Nephron (organoid): ENCODE measurements at regions not wholly inside any gene's neighbourhood (a gene's known extent, or its start where the extent isn't known, plus 50 kb on each side); places are given as distances from the start of the nearest gene placed in this dataset.

Experiments
- H3K27ac Mint-ChIP-seq, 3 experiments: 2 replicates each; pipeline ENCODE4 v1.8.0; 2020; ENCODE audit warnings: mixed read lengths in 3 of 3, mild to moderate bottlenecking in 2 of 3, moderate library complexity in 1 of 3
- H3K27me3 Mint-ChIP-seq: 2 replicates; pipeline ENCODE4 v1.8.0; 2021; ENCODE audit warnings: low read depth, mild to moderate bottlenecking, moderate library complexity, mixed read lengths
- H3K36me3 Mint-ChIP-seq: 2 replicates; pipeline ENCODE4 v1.8.0; 2020; ENCODE audit warnings: low read depth, mixed read lengths
- H3K4me1 Mint-ChIP-seq: 2 replicates; pipeline ENCODE4 v1.8.0; 2020; ENCODE audit warnings: mixed read lengths
- H3K4me3 Mint-ChIP-seq, 3 experiments: 2 replicates each; pipeline ENCODE4 v1.8.0; 2020; ENCODE audit warnings: mild to moderate bottlenecking in 3 of 3, mixed read lengths in 3 of 3, moderate library complexity in 2 of 3
- H3K9me3 Mint-ChIP-seq: 2 replicates; pipeline ENCODE4 v1.8.0; 2020; ENCODE audit warnings: mixed read lengths
- CTCF ChIP-seq, 3 experiments: fragments of 200-600 bp; sonication (generic); IDR thresholded peaks; one replicate each; pipeline ENCODE4 v1.5.0; 2021; ENCODE audit warnings: antibody characterized with exemption in 3 of 3; ENCODE audit not compliant: unreplicated experiment in 3 of 3

DNA sequence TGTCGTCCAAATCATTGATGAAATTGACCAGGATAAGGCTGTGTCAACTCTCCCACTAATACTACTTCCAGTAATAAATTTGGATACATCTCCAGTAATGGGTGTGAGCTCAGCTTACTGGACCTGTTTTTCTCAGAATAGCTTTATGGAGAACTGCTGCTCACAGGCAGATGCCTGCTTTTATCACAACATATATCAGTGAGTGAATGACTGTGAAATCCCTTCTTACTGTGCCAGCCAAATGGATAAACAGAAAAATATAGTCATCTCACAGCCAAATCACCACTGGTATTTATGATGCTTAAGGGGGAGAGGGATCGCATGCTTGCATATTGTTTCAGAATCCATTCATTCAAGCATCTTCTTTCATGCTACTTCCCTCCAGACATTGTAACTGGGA is 148.4 kb upstream of the PAPPA start:
- no peak for TF ChIP-seq CTCF (IDR thresholded peaks at IDR 0.05; ENCODE audit: unreplicated experiment in 3 of 3)
- H3K36me3 Mint-ChIP-seq = no peaks in the 10 kb centered on the region
- H3K27me3 Mint-ChIP-seq = no peaks in the 10 kb centered on the region
- H3K9me3 Mint-ChIP-seq = no peaks in the 10 kb centered on the region
- no peak overlapping the region for H3K27ac Mint-ChIP-seq
- no peak overlapping the region for H3K4me3 Mint-ChIP-seq
- no peaks in the 10 kb centered on the region for H3K4me1 Mint-ChIP-seq

DNA sequence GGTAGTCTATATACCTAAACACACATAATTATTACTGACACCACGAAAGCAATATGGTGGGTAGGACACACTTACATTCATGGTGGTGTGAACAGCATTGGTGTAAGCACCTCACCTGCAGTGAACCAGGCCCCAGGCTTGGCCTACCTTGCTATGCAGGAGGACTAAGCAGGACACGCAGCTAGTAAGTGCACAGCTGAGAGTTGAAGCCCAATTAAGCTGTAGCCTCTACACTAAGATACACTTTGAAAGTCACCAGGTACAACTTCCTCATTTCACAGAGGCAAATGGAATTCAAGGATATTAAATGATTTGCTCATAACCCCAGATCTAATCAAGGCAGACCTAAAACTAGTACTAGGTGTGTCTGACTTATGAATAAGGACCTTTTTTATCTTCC is 145.8 kb upstream of the PAPPA start:
- peaks cover 3% of the 10 kb centered on the region for H3K27me3 Mint-ChIP-seq
- no peaks in the 10 kb centered on the region for H3K9me3 Mint-ChIP-seq
- H3K36me3 Mint-ChIP-seq = no peaks in the 10 kb centered on the region
- H3K27ac Mint-ChIP-seq = no peak overlapping the region
- H3K4me1 Mint-ChIP-seq = no peaks in the 10 kb centered on the region
- H3K4me3 Mint-ChIP-seq = no peak overlapping the region
- no peak for TF ChIP-seq CTCF (IDR thresholded peaks at IDR 0.05; ENCODE audit: unreplicated experiment in 3 of 3)

GRCh38 chr9:116008278-116008677 is 145.3 kb upstream of the PAPPA start:
- Mint-ChIP-seq H3K27me3 (peaks cover 3% of the 10 kb centered on the region), H3K4me3 (no peak overlapping the region), H3K9me3 (no peaks in the 10 kb centered on the region), H3K4me1 (no peaks in the 10 kb centered on the region), H3K27ac (no peak overlapping the region), H3K36me3 (no peaks in the 10 kb centered on the region)
- TF ChIP-seq CTCF (IDR thresholded peaks at IDR 0.05; ENCODE audit: unreplicated experiment in 3 of 3) = no peak

DNA sequence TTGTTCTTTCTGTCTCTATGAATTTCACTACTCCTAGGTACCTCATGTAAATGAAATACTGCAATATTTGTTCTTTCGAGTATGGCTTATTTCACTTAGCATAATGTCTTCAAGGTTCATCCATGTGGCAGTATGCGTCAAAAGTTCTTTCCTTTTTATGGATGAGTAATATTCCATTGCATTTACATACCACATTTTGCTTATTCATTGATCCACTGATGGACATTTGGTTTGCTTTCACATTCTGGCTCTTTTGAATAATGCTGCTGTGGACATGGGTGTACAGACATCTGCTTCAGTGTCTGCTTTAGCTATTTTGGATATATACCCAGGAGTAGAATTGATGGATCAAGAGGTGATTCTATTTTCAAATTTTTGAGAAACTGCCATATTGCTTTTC is 144.2 kb upstream of the PAPPA start:
- Mint-ChIP-seq H3K4me3 (no peak overlapping the region), H3K9me3 (no peaks in the 10 kb centered on the region), H3K4me1 (no peaks in the 10 kb centered on the region), H3K27ac (no peak overlapping the region), H3K36me3 (no peaks in the 10 kb centered on the region), H3K27me3 (peaks cover 3% of the 10 kb centered on the region)
- no peak for TF ChIP-seq CTCF (IDR thresholded peaks at IDR 0.05; ENCODE audit: unreplicated experiment in 3 of 3)

GRCh38 chr9:116015855-116016254 is 137.7 kb upstream of the PAPPA start:
- H3K27me3 Mint-ChIP-seq = no peaks in the 10 kb centered on the region
- no peak overlapping the region for H3K27ac Mint-ChIP-seq
- H3K4me1 Mint-ChIP-seq = no peaks in the 10 kb centered on the region
- no peak overlapping the region for H3K4me3 Mint-ChIP-seq
- no peak for TF ChIP-seq CTCF (IDR thresholded peaks at IDR 0.05; ENCODE audit: unreplicated experiment in 3 of 3)
- H3K36me3 Mint-ChIP-seq = no peaks in the 10 kb centered on the region
- no peaks in the 10 kb centered on the region for H3K9me3 Mint-ChIP-seq

DNA sequence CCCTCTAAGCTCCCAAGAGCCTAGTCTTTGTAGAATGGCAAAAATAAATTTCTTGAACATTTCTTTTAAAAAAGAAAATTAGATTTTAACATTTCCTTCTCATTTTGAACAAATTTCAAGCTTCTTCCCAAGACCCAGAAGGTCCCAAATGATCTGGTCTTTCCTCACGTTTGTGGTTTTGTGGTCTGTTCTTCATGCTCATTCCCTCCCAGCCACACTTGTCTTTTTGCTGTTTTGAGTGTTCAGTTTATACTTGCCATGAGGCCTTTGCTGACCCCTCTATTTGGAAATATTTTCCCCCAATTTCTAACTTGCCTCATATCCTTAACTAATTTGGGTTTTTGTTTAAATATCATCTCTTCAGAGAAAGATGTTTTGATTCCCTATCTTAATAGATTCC is 133.4 kb upstream of the PAPPA start:
- Mint-ChIP-seq H3K4me3 (no peak overlapping the region), H3K27me3 (no peaks in the 10 kb centered on the region), H3K4me1 (no peaks in the 10 kb centered on the region), H3K27ac (no peak overlapping the region), H3K36me3 (no peaks in the 10 kb centered on the region), H3K9me3 (no peaks in the 10 kb centered on the region)
- no peak for TF ChIP-seq CTCF (IDR thresholded peaks at IDR 0.05; ENCODE audit: unreplicated experiment in 3 of 3)
